Esophagus muscularis mucosa (tissue), 3 donors: ENCODE measurements at regions not wholly inside any gene's neighbourhood (a gene's known extent, or its start where the extent isn't known, plus 50 kb on each side); places are given as distances from the start of the nearest gene placed in this dataset.

ENCODE experiments used
- CTCF ChIP-seq, 3 experiments: fragments of 200-600 bp in 2 of 3; fragments of 450-650 bp in 1 of 3; sonication (generic) in 2 of 3; IDR thresholded peaks; one replicate each; pipeline ENCODE4 v1.5.1; 2017 to 2019; ENCODE audit warnings: antibody characterized with exemption in 3 of 3, mild to moderate bottlenecking in 2 of 3, moderate library complexity in 1 of 3
- POLR2A ChIP-seq: fragments of 450-650 bp; IDR thresholded peaks from one replicate; pipeline ENCODE4 v1.6.1; 2017; ENCODE audit warnings: antibody characterized with exemption, moderate library complexity, mild to moderate bottlenecking, low read depth

GRCh38 chr6:168370310-168370991 lies 50.9 kb upstream of the DACT2 start:
- peak; percentile 92 to 98 (median 93) for TF ChIP-seq CTCF (IDR thresholded peaks at IDR 0.05)
- TF ChIP-seq POLR2A, result no peak
